H1 (cell line): ENCODE measurements at regions not wholly inside any gene's neighbourhood (a gene's known extent, or its start where the extent isn't known, plus 50 kb on each side); places are given as distances from the start of the nearest gene placed in this dataset.

ENCODE experiments used
- CTCF ChIA-PET: fragments of 300-600 bp; sonication (Branson Sonifier 250); formaldehyde crosslinking; loops from one replicate; lab custom pipeline; 2021; ENCODE audit not compliant: partially characterized antibody; lab: Charles Lee
- POLR2A ChIA-PET: fragments of 300-600 bp; sonication (Branson Sonifier 250); formaldehyde crosslinking; loops from one replicate; lab custom pipeline; 2021; ENCODE audit warnings: inconsistent platforms; ENCODE audit not compliant: partially characterized antibody; lab: Charles Lee
- DNase-seq, 2 experiments: peaks; one replicate each; pipeline versions ENCODE4 v3.0.0 to v3.0.0-alpha.2; 2010 to 2022; ENCODE audit warnings: low spot score in 2 of 2, low read depth in 1 of 2, mixed read lengths in 1 of 2
- FAIRE-seq: peaks from 2 replicates; lab custom pipeline; 2011; peaks lifted over from hg19 to GRCh38; lab: Jason Lieb, UNC
- H2AFZ ChIP-seq: 2 replicates; pipeline ENCODE4 v1.8.1; 2012; ENCODE audit warnings: low read length, inconsistent platforms
- H2AK5ac ChIP-seq: 2 replicates; pipeline ENCODE4 v1.6.1; 2013; ENCODE audit warnings: low read depth, low read length
- H2BK120ac ChIP-seq: replicated peaks from 2 replicates; pipeline ENCODE3; 2013; ENCODE audit warnings: low read depth, low read length, inconsistent platforms
- H2BK12ac ChIP-seq: 2 replicates; pipeline ENCODE4 v1.6.1; 2013; ENCODE audit warnings: low read depth, low read length
- H2BK15ac ChIP-seq: 2 replicates; pipeline ENCODE4 v1.6.1; 2013; ENCODE audit warnings: low read length
- H2BK20ac ChIP-seq: 2 replicates; pipeline ENCODE4 v1.6.1; 2013; ENCODE audit warnings: low read length
- H2BK5ac ChIP-seq: 2 replicates; pipeline ENCODE4 v1.6.1; 2013; ENCODE audit warnings: low read depth, low read length
- H3K14ac ChIP-seq: 2 replicates; pipeline ENCODE4 v1.6.1; 2013; ENCODE audit warnings: inconsistent platforms; ENCODE audit not compliant: insufficient read length
- H3K18ac ChIP-seq: 2 replicates; pipeline ENCODE4 v1.6.1; 2013; ENCODE audit warnings: low read length; ENCODE audit errors: extremely low read depth
- H3K23ac ChIP-seq: 2 replicates; pipeline ENCODE4 v1.6.1; 2013; ENCODE audit warnings: inconsistent platforms; ENCODE audit not compliant: insufficient read length
- H3K23me2 ChIP-seq: 2 replicates; pipeline ENCODE4 v1.6.1; 2013; ENCODE audit warnings: low read depth, low read length
- H3K27ac ChIP-seq: 2 replicates; pipeline ENCODE4 v1.6.1; 2011; ENCODE audit warnings: low read depth, low read length, inconsistent platforms
- H3K27me3 ChIP-seq, 4 experiments: replicated peaks in 1 of 4; 1 replicate in 1 of 4; 2 replicates in 3 of 4; pipeline versions ENCODE4 v1.6.1 to v1.8.1; 2011 to 2013; ENCODE audit warnings: low read length in 3 of 4, mild to moderate bottlenecking in 3 of 4, inconsistent platforms in 2 of 4, mixed read lengths in 2 of 4, moderate library complexity in 1 of 4; ENCODE audit not compliant: control insufficient read depth in 3 of 4, insufficient read depth in 3 of 4; ENCODE audit errors: extremely low read depth in 1 of 4
- H3K36me3 ChIP-seq, 4 experiments: 2 replicates each; pipeline versions ENCODE4 v1.6.1 to v1.8.1; 2011 to 2013; ENCODE audit warnings: mild to moderate bottlenecking in 4 of 4, low read length in 3 of 4, moderate library complexity in 2 of 4, control low read depth in 1 of 4, inconsistent platforms in 1 of 4; ENCODE audit not compliant: insufficient read depth in 4 of 4, control insufficient read depth in 2 of 4
- H3K4ac ChIP-seq: replicated peaks from 2 replicates; pipeline ENCODE3; 2013; ENCODE audit warnings: low read length, low read depth, mixed read lengths, inconsistent platforms; ENCODE audit not compliant: insufficient read length
- H3K4me1 ChIP-seq, 4 experiments: replicated peaks in 1 of 4; 1 replicate in 1 of 4; 2 replicates in 3 of 4; pipeline versions ENCODE4 v1.6.1 to v1.8.1; 2011 to 2013; ENCODE audit warnings: low read length in 3 of 4, inconsistent platforms in 2 of 4, mixed read lengths in 1 of 4; ENCODE audit not compliant: insufficient read depth in 4 of 4, control insufficient read depth in 3 of 4
- H3K4me2 ChIP-seq, 2 experiments: 2 replicates each; pipeline versions ENCODE4 v1.6.1 to v1.8.1; 2011 to 2013; ENCODE audit warnings: low read depth in 2 of 2, low read length in 2 of 2, control low read depth in 1 of 2, inconsistent platforms in 1 of 2, mild to moderate bottlenecking in 1 of 2; ENCODE audit not compliant: insufficient read depth in 1 of 2
- H3K4me3 ChIP-seq, 4 experiments: fragments of 200-600, 300-600 bp in 1 of 4; sonication (generic), shearing (Covaris generic), sonication (Bioruptor Twin) in 1 of 4; 2 replicates each; pipeline versions ENCODE4 v1.5.1 to v1.8.1; 2011 to 2016; ENCODE audit warnings: low read length in 4 of 4, low read depth in 3 of 4, control low read depth in 2 of 4, inconsistent platforms in 2 of 4, mild to moderate bottlenecking in 2 of 4, mixed read lengths in 1 of 4, moderate library complexity in 1 of 4; ENCODE audit not compliant: insufficient read depth in 2 of 4; ENCODE audit errors: extremely low read depth in 1 of 4
- H3K56ac ChIP-seq: replicated peaks from 2 replicates; pipeline ENCODE3; 2013; ENCODE audit warnings: low read depth, mild to moderate bottlenecking, mixed read lengths, low read length, inconsistent platforms; ENCODE audit not compliant: insufficient read length
- H3K79me1 ChIP-seq: 2 replicates; pipeline ENCODE4 v1.6.1; 2013; ENCODE audit warnings: low read depth, low read length, control low read depth
- H3K79me2 ChIP-seq, 2 experiments: 2 replicates each; pipeline versions ENCODE4 v1.6.1 to v1.8.1; 2012 to 2013; ENCODE audit warnings: low read length in 2 of 2, mild to moderate bottlenecking in 2 of 2, inconsistent platforms in 1 of 2; ENCODE audit not compliant: insufficient read depth in 2 of 2, control insufficient read depth in 1 of 2
- H3K9ac ChIP-seq, 4 experiments: replicated peaks in 1 of 4; 1 replicate in 1 of 4; 2 replicates in 3 of 4; pipeline versions ENCODE4 v1.6.1 to v1.8.1; 2011 to 2013; ENCODE audit warnings: low read depth in 3 of 4, low read length in 3 of 4, control low read depth in 2 of 4, mild to moderate bottlenecking in 2 of 4, moderate library complexity in 2 of 4, inconsistent platforms in 1 of 4; ENCODE audit errors: extremely low read depth in 1 of 4
- H3K9me3 ChIP-seq, 2 experiments: 2 replicates each; pipeline versions ENCODE4 v1.6.1 to v1.8.1; 2012 to 2013; ENCODE audit warnings: mild to moderate bottlenecking in 2 of 2, moderate library complexity in 2 of 2, control low read depth in 1 of 2, inconsistent platforms in 1 of 2, low read depth in 1 of 2, low read length in 1 of 2, mixed read lengths in 1 of 2; ENCODE audit not compliant: insufficient read depth in 2 of 2
- H4K20me1 ChIP-seq, 2 experiments: replicated peaks in 1 of 2; 2 replicates each; pipeline versions ENCODE3 to v1.8.1; 2011 to 2013; ENCODE audit warnings: inconsistent platforms in 2 of 2, low read length in 2 of 2, mild to moderate bottlenecking in 1 of 2; ENCODE audit not compliant: insufficient read depth in 2 of 2, control insufficient read depth in 1 of 2
- H4K5ac ChIP-seq: 2 replicates; pipeline ENCODE4 v1.6.1; 2013; ENCODE audit warnings: low read length, low read depth, mixed read lengths, inconsistent platforms; ENCODE audit not compliant: insufficient read length
- H4K8ac ChIP-seq: 2 replicates; pipeline ENCODE4 v1.8.0; 2013; ENCODE audit warnings: mild to moderate bottlenecking, moderate library complexity, low read length, inconsistent platforms; ENCODE audit not compliant: insufficient read depth; ENCODE audit errors: extremely low read depth
- H4K91ac ChIP-seq: replicated peaks from 2 replicates; pipeline ENCODE3; 2013; ENCODE audit warnings: low read length, mixed read lengths, inconsistent platforms; ENCODE audit not compliant: insufficient read length
- WGBS, 2 experiments: shearing (Covaris generic) in 1 of 2; methylation state at CpG; one replicate each; pipeline versions ENCODE4 v1.1.6 to v1.1.7; 2013 to 2015; ENCODE audit warnings: low lambda C conversion rate in 2 of 2, mixed read lengths in 2 of 2, inconsistent platforms in 1 of 2, low coverage in 1 of 2, missing lambda C conversion rate in 1 of 2; ENCODE audit not compliant: insufficient replicate concordance in 2 of 2, insufficient coverage in 1 of 2, insufficient read length in 1 of 2; ENCODE audit errors: extremely low coverage in 1 of 2, missing lambda C conversion rate in 1 of 2; 5-methylcytosine and 5-hydroxymethylcytosine counted together
- TF ChIP-seq, protein P1 (sequence below): fragments of 300-600 bp; sonication (generic); IDR thresholded peaks from 2 replicates; pipeline ENCODE4 v1.7.1; 2012; ENCODE audit warnings: low read length, moderate library complexity, mild to moderate bottlenecking, inconsistent platforms; ENCODE audit not compliant: insufficient replicate concordance

DNA sequence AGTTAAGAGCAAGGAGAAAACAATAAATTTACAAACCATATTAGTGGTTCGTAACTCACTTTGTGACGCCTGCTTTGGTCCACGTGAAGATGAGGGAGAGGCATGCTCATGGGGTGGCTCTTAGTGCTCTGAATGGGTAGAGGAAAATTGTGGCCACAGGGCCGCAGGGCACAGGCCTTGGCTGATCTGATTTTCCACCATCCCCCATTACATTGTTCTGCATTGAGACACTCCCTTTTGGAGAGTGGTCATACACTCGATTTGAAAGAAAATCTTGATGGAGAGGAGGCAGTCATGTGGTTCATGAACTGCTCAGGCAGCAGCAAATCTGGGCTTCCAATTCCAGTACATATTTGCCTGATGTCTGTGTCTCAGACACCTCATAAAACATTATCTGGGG is 815.2 kb downstream of the UQCRFS1 start:
- Histone ChIP-seq H3K9me3 (no peaks in the 10 kb centered on the region), H3K14ac (no peak overlapping the region), H3K36me3 (no peaks in the 10 kb centered on the region), H2BK20ac (no peak overlapping the region), H3K23ac (no peak overlapping the region), H3K18ac (no peak overlapping the region), H3K4me3 (no peak overlapping the region), H3K4me2 (no peak overlapping the region), H2BK15ac (no peak overlapping the region), H3K9ac (no peak overlapping the region), H2AK5ac (no peak overlapping the region), H3K79me2 (no peaks in the 10 kb centered on the region; a peak in 1 of 4 replicates), H3K56ac (no peak overlapping the region), H3K79me1 (no peaks in the 10 kb centered on the region), H3K27ac (no peak overlapping the region), H3K27me3 (no peaks in the 10 kb centered on the region), H4K8ac (no peak overlapping the region), H4K20me1 (no peaks in the 10 kb centered on the region), H2BK12ac (no peak overlapping the region), H3K4ac (no peak overlapping the region), H2BK5ac (no peak overlapping the region), H2AFZ (no peak overlapping the region), H3K4me1 (peaks cover 5 to 12% (median 11%) of the 10 kb centered on the region in 4 experiments), H3K23me2 (no peaks in the 10 kb centered on the region), H4K91ac (no peak overlapping the region), H4K5ac (no peak overlapping the region), H2BK120ac (no peak overlapping the region)
- WGBS, 2 experiments, result 96% methylated on average over 5 of the region's 5 CpGs; no CpG with 5 or more reads in 1 of the 2 experiments
- ChIA-PET POLR2A (no interaction called here), CTCF (interaction anchor here (1.1 kb wide), 1 partner anchor 9 kb away, joined by 3 read pairs; no protein-coding TSS in a partner anchor)
- FAIRE-seq (no peak), DNase-seq (no peak)
- TF ChIP-seq, protein P1, sequence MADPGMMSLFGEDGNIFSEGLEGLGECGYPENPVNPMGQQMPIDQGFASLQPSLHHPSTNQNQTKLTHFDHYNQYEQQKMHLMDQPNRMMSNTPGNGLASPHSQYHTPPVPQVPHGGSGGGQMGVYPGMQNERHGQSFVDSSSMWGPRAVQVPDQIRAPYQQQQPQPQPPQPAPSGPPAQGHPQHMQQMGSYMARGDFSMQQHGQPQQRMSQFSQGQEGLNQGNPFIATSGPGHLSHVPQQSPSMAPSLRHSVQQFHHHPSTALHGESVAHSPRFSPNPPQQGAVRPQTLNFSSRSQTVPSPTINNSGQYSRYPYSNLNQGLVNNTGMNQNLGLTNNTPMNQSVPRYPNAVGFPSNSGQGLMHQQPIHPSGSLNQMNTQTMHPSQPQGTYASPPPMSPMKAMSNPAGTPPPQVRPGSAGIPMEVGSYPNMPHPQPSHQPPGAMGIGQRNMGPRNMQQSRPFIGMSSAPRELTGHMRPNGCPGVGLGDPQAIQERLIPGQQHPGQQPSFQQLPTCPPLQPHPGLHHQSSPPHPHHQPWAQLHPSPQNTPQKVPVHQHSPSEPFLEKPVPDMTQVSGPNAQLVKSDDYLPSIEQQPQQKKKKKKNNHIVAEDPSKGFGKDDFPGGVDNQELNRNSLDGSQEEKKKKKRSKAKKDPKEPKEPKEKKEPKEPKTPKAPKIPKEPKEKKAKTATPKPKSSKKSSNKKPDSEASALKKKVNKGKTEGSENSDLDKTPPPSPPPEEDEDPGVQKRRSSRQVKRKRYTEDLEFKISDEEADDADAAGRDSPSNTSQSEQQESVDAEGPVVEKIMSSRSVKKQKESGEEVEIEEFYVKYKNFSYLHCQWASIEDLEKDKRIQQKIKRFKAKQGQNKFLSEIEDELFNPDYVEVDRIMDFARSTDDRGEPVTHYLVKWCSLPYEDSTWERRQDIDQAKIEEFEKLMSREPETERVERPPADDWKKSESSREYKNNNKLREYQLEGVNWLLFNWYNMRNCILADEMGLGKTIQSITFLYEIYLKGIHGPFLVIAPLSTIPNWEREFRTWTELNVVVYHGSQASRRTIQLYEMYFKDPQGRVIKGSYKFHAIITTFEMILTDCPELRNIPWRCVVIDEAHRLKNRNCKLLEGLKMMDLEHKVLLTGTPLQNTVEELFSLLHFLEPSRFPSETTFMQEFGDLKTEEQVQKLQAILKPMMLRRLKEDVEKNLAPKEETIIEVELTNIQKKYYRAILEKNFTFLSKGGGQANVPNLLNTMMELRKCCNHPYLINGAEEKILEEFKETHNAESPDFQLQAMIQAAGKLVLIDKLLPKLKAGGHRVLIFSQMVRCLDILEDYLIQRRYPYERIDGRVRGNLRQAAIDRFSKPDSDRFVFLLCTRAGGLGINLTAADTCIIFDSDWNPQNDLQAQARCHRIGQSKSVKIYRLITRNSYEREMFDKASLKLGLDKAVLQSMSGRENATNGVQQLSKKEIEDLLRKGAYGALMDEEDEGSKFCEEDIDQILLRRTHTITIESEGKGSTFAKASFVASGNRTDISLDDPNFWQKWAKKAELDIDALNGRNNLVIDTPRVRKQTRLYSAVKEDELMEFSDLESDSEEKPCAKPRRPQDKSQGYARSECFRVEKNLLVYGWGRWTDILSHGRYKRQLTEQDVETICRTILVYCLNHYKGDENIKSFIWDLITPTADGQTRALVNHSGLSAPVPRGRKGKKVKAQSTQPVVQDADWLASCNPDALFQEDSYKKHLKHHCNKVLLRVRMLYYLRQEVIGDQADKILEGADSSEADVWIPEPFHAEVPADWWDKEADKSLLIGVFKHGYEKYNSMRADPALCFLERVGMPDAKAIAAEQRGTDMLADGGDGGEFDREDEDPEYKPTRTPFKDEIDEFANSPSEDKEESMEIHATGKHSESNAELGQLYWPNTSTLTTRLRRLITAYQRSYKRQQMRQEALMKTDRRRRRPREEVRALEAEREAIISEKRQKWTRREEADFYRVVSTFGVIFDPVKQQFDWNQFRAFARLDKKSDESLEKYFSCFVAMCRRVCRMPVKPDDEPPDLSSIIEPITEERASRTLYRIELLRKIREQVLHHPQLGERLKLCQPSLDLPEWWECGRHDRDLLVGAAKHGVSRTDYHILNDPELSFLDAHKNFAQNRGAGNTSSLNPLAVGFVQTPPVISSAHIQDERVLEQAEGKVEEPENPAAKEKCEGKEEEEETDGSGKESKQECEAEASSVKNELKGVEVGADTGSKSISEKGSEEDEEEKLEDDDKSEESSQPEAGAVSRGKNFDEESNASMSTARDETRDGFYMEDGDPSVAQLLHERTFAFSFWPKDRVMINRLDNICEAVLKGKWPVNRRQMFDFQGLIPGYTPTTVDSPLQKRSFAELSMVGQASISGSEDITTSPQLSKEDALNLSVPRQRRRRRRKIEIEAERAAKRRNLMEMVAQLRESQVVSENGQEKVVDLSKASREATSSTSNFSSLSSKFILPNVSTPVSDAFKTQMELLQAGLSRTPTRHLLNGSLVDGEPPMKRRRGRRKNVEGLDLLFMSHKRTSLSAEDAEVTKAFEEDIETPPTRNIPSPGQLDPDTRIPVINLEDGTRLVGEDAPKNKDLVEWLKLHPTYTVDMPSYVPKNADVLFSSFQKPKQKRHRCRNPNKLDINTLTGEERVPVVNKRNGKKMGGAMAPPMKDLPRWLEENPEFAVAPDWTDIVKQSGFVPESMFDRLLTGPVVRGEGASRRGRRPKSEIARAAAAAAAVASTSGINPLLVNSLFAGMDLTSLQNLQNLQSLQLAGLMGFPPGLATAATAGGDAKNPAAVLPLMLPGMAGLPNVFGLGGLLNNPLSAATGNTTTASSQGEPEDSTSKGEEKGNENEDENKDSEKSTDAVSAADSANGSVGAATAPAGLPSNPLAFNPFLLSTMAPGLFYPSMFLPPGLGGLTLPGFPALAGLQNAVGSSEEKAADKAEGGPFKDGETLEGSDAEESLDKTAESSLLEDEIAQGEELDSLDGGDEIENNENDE, result no peak
